WTC11 (cell line): ENCODE measurements at regions not wholly inside any gene's neighbourhood (a gene's known extent, or its start where the extent isn't known, plus 50 kb on each side); places are given as distances from the start of the nearest gene placed in this dataset.

ENCODE experiments used
- ATAC-seq: fragments of 200-7000 bp; cut with Tn5 transposase; 2 replicates; pipeline ENCODE4 v1.10.0; 2021; ENCODE audit warnings: mild to moderate bottlenecking, moderate library complexity
- CTCF ChIA-PET: fragments of 300-600 bp; sonication (Branson Sonifier 250); formaldehyde crosslinking; loops from one replicate; lab custom pipeline; 2021; ENCODE audit warnings: antibody characterized with exemption; lab: Charles Lee
- POLR2A ChIA-PET: fragments of 350-600 bp; sonication (Branson Sonifier 250); formaldehyde crosslinking; loops from one replicate; lab custom pipeline; 2021; ENCODE audit warnings: antibody characterized with exemption; lab: Charles Lee
- DNase-seq: peaks from one replicate; pipeline ENCODE4 v3.0.0; 2021; ENCODE audit warnings: low spot score
- H3K27ac Mint-ChIP-seq: 2 replicates; pipeline ENCODE4 v1.8.0; 2021; ENCODE audit warnings: mixed read lengths
- H3K27me3 Mint-ChIP-seq: 2 replicates; pipeline ENCODE4 v1.8.0; 2021; ENCODE audit warnings: low read depth, mild to moderate bottlenecking, moderate library complexity, mixed read lengths
- H3K36me3 Mint-ChIP-seq: 2 replicates; pipeline ENCODE4 v1.8.0; 2021; ENCODE audit warnings: mixed read lengths
- H3K4me1 Mint-ChIP-seq: 2 replicates; pipeline ENCODE4 v1.8.0; 2022; ENCODE audit warnings: mixed read lengths
- H3K4me3 Mint-ChIP-seq: 2 replicates; pipeline ENCODE4 v1.8.0; 2021; ENCODE audit warnings: mild to moderate bottlenecking, moderate library complexity, mixed read lengths
- H3K9me3 Mint-ChIP-seq: 2 replicates; pipeline ENCODE4 v1.8.0; 2021; ENCODE audit warnings: mixed read lengths
- AFF4 ChIP-seq: sonication (generic); formaldehyde crosslinking; IDR thresholded peaks from 2 replicates; pipeline ENCODE4 v1.8.1; 2023; ENCODE audit warnings: mild to moderate bottlenecking, missing genetic modification reagents, borderline replicate concordance
- ELF4 ChIP-seq: sonication (generic); formaldehyde crosslinking; IDR thresholded peaks from 2 replicates; pipeline ENCODE4 v1.8.1; 2022; ENCODE audit warnings: low read depth, mild to moderate bottlenecking, moderate library complexity, missing genetic modification reagents
- FOXK1 ChIP-seq: sonication (generic); formaldehyde crosslinking; IDR thresholded peaks from 2 replicates; pipeline ENCODE4 v1.8.0; 2022; ENCODE audit warnings: mild to moderate bottlenecking, moderate library complexity, missing genetic modification reagents
- GRHL2 ChIP-seq: fragments of 250-450 bp; sonication (Bioruptor Pico); IDR thresholded peaks from 2 replicates; pipeline ENCODE4 v1.8.0; 2022; ENCODE audit warnings: mild to moderate bottlenecking, moderate library complexity; ENCODE audit not compliant: insufficient replicate concordance, severe bottlenecking
- GTF2I ChIP-seq: fragments of 250-450 bp; sonication (Bioruptor Pico); conservative IDR thresholded peaks from 2 replicates; pipeline ENCODE4 v1.4.0; 2021; ENCODE audit warnings: mild to moderate bottlenecking
- HMGXB4 ChIP-seq: sonication (generic); formaldehyde crosslinking; IDR thresholded peaks from 2 replicates; pipeline ENCODE4 v1.8.1; 2023; ENCODE audit warnings: mild to moderate bottlenecking, moderate library complexity, missing genetic modification reagents
- JAZF1 ChIP-seq: fragments of 250-450 bp; sonication (Bioruptor Pico); IDR thresholded peaks from 2 replicates; pipeline ENCODE4 v1.9.0; 2021; ENCODE audit warnings: moderate library complexity, mild to moderate bottlenecking, inconsistent platforms
- NFATC4 ChIP-seq: fragments of 250-450 bp; sonication (Bioruptor Pico); IDR thresholded peaks from 2 replicates; pipeline ENCODE4 v1.9.0; 2021; ENCODE audit warnings: mild to moderate bottlenecking
- NR1H2 ChIP-seq: sonication (generic); formaldehyde crosslinking; IDR thresholded peaks from 2 replicates; pipeline ENCODE4 v1.9.0; 2021; ENCODE audit warnings: mild to moderate bottlenecking, moderate library complexity, missing genetic modification reagents
- ZBTB21 ChIP-seq: sonication (generic); formaldehyde crosslinking; IDR thresholded peaks from 2 replicates; pipeline ENCODE4 v1.8.1; 2023; ENCODE audit warnings: mild to moderate bottlenecking, missing genetic modification reagents, borderline replicate concordance
- ZMAT4 ChIP-seq: fragments of 250-450 bp; sonication (Bioruptor Pico); IDR thresholded peaks from 2 replicates; pipeline ENCODE4 v1.9.0; 2021; ENCODE audit warnings: mild to moderate bottlenecking
- ZNF263 ChIP-seq: sonication (generic); formaldehyde crosslinking; IDR thresholded peaks from 2 replicates; pipeline ENCODE4 v1.8.1; 2022; ENCODE audit warnings: low read depth, mild to moderate bottlenecking, moderate library complexity, missing genetic modification reagents
- ZNF416 ChIP-seq: fragments of 250-450 bp; sonication (Bioruptor Pico); IDR thresholded peaks from 2 replicates; pipeline ENCODE4 v1.9.0; 2021; ENCODE audit warnings: mild to moderate bottlenecking, inconsistent platforms
- TF ChIP-seq, protein P1 (sequence below): sonication (generic); formaldehyde crosslinking; IDR thresholded peaks from 2 replicates; pipeline ENCODE4 v1.8.1; 2023; ENCODE audit warnings: mild to moderate bottlenecking, missing genetic modification reagents
- TF ChIP-seq, protein P2 (sequence below): fragments of 250-450 bp; sonication (Bioruptor Pico); conservative IDR thresholded peaks from 2 replicates; pipeline ENCODE4 v1.9.0; 2021; ENCODE audit warnings: mild to moderate bottlenecking
- TF ChIP-seq, protein P3 (sequence below): sonication (generic); formaldehyde crosslinking; IDR thresholded peaks from 2 replicates; pipeline ENCODE4 v1.8.1; 2022; ENCODE audit warnings: mild to moderate bottlenecking, missing genetic modification reagents, moderate library complexity, borderline replicate concordance
- TF ChIP-seq, protein P4 (sequence below): fragments of 250-450 bp; sonication (Bioruptor Pico); IDR thresholded peaks from 2 replicates; pipeline ENCODE4 v2.1.2; 2022; ENCODE audit warnings: mild to moderate bottlenecking, moderate library complexity
- TF ChIP-seq, protein P5 (sequence below): sonication (generic); formaldehyde crosslinking; IDR thresholded peaks from 2 replicates; pipeline ENCODE4 v1.8.1; 2023; ENCODE audit warnings: mild to moderate bottlenecking, missing genetic modification reagents, moderate library complexity
- TF ChIP-seq, protein P6 (sequence below): sonication (generic); formaldehyde crosslinking; IDR thresholded peaks from 2 replicates; pipeline ENCODE4 v1.8.0; 2023; ENCODE audit warnings: mild to moderate bottlenecking, missing genetic modification reagents

- POLR2A ChIA-PET: no interaction called here
- H3K27me3 Mint-ChIP-seq: no peaks in the 10 kb centered on the region
- TF ChIP-seq GRHL2 (CRISPR knock-in tag): no peak
- TF ChIP-seq ZMAT4 (CRISPR knock-in tag): no peak
- TF ChIP-seq, protein P1, sequence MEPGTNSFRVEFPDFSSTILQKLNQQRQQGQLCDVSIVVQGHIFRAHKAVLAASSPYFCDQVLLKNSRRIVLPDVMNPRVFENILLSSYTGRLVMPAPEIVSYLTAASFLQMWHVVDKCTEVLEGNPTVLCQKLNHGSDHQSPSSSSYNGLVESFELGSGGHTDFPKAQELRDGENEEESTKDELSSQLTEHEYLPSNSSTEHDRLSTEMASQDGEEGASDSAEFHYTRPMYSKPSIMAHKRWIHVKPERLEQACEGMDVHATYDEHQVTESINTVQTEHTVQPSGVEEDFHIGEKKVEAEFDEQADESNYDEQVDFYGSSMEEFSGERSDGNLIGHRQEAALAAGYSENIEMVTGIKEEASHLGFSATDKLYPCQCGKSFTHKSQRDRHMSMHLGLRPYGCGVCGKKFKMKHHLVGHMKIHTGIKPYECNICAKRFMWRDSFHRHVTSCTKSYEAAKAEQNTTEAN (CRISPR knock-in tag): no peak
- TF ChIP-seq ELF4 (CRISPR knock-in tag): no peak
- no peak for TF ChIP-seq ZNF263
- TF ChIP-seq ZNF416: no peak
- TF ChIP-seq NFATC4 (CRISPR knock-in tag): no peak
- TF ChIP-seq, protein P2, sequence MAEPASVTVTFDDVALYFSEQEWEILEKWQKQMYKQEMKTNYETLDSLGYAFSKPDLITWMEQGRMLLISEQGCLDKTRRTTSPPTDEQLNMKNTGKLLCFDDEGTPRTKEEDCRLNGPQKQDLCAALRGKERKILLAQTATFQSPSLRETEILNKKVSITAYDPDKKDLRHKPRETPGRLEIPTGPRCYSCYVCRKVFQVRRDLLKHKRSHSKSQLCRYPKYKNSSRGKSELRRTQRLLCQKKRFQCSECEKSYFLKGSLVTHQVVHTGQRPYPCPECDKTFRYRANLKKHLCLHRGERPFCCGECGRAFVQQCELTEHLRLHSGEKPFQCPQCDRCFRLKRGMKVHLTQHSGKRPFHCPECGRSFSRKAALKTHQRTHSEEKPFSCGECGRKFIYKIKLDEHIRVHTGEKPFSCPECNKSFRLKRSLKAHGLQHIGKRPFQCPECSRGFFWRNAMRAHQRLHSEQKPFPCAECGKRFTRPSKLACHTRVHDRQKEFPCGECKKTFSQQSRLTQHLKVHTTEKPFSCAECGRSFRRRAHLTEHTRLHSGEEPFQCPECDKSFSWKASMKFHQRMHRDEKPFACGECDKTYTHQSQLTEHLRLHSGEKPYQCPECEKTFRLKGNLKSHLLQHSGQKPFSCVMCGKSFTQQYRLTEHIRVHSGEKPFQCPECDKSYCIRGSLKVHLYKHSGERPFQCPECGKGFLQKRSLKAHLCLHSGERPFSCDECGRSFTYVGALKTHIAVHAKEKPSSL (CRISPR knock-in tag): no peak
- TF ChIP-seq NR1H2 (CRISPR knock-in tag): no peak
- no peak for TF ChIP-seq HMGXB4 (CRISPR knock-in tag)
- no peak for TF ChIP-seq ZBTB21 (CRISPR knock-in tag)
- TF ChIP-seq, protein P3, sequence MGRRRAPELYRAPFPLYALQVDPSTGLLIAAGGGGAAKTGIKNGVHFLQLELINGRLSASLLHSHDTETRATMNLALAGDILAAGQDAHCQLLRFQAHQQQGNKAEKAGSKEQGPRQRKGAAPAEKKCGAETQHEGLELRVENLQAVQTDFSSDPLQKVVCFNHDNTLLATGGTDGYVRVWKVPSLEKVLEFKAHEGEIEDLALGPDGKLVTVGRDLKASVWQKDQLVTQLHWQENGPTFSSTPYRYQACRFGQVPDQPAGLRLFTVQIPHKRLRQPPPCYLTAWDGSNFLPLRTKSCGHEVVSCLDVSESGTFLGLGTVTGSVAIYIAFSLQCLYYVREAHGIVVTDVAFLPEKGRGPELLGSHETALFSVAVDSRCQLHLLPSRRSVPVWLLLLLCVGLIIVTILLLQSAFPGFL: no peak
- TF ChIP-seq GTF2I (CRISPR knock-in tag): no peak
- no peak for TF ChIP-seq JAZF1 (CRISPR knock-in tag)
- TF ChIP-seq, protein P4, sequence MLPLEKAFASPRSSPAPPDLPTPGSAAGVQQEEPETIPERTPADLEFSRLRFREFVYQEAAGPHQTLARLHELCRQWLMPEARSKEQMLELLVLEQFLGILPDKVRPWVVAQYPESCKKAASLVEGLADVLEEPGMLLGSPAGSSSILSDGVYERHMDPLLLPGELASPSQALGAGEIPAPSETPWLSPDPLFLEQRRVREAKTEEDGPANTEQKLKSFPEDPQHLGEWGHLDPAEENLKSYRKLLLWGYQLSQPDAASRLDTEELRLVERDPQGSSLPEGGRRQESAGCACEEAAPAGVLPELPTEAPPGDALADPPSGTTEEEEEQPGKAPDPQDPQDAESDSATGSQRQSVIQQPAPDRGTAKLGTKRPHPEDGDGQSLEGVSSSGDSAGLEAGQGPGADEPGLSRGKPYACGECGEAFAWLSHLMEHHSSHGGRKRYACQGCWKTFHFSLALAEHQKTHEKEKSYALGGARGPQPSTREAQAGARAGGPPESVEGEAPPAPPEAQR: no peak
- no peak for TF ChIP-seq AFF4 (CRISPR knock-in tag)
- no peak for TF ChIP-seq FOXK1 (CRISPR knock-in tag)
- TF ChIP-seq, protein P5, sequence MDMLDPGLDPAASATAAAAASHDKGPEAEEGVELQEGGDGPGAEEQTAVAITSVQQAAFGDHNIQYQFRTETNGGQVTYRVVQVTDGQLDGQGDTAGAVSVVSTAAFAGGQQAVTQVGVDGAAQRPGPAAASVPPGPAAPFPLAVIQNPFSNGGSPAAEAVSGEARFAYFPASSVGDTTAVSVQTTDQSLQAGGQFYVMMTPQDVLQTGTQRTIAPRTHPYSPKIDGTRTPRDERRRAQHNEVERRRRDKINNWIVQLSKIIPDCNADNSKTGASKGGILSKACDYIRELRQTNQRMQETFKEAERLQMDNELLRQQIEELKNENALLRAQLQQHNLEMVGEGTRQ (CRISPR knock-in tag): no peak
- TF ChIP-seq, protein P6, sequence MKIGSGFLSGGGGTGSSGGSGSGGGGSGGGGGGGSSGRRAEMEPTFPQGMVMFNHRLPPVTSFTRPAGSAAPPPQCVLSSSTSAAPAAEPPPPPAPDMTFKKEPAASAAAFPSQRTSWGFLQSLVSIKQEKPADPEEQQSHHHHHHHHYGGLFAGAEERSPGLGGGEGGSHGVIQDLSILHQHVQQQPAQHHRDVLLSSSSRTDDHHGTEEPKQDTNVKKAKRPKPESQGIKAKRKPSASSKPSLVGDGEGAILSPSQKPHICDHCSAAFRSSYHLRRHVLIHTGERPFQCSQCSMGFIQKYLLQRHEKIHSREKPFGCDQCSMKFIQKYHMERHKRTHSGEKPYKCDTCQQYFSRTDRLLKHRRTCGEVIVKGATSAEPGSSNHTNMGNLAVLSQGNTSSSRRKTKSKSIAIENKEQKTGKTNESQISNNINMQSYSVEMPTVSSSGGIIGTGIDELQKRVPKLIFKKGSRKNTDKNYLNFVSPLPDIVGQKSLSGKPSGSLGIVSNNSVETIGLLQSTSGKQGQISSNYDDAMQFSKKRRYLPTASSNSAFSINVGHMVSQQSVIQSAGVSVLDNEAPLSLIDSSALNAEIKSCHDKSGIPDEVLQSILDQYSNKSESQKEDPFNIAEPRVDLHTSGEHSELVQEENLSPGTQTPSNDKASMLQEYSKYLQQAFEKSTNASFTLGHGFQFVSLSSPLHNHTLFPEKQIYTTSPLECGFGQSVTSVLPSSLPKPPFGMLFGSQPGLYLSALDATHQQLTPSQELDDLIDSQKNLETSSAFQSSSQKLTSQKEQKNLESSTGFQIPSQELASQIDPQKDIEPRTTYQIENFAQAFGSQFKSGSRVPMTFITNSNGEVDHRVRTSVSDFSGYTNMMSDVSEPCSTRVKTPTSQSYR (CRISPR knock-in tag): no peak
Observed at GRCh38 chr3:101081446-101081845, 88.2 kb upstream of the ABI3BP start.

More at GRCh38 chr3:101081446-101081845, 88.2 kb upstream of the ABI3BP start:
- ATAC-seq (no peak), DNase-seq (no peak)
- CTCF ChIA-PET: interaction anchor here (0.7 to 1.0 kb wide), 2 partner anchors 12 to 114 kb away, joined by 3 to 4 read pairs; no protein-coding TSS in a partner anchor
- Mint-ChIP-seq H3K4me1 (no peaks in the 10 kb centered on the region), H3K9me3 (0 out of 2 replicates have a peak, but pooled peaks cover 4% of the 10 kb centered on the region), H3K27ac (no peak overlapping the region), H3K4me3 (no peak overlapping the region), H3K36me3 (no peaks in the 10 kb centered on the region)
